ENCODE measurements at regions not wholly inside any gene's neighbourhood (a gene's known extent, or its start where the extent isn't known, plus 50 kb on each side); places are given as distances from the start of the nearest gene placed in this dataset.
A peak's percentile ranks its signal among the peaks of the same experiment; 100 is the strongest.

DNA sequence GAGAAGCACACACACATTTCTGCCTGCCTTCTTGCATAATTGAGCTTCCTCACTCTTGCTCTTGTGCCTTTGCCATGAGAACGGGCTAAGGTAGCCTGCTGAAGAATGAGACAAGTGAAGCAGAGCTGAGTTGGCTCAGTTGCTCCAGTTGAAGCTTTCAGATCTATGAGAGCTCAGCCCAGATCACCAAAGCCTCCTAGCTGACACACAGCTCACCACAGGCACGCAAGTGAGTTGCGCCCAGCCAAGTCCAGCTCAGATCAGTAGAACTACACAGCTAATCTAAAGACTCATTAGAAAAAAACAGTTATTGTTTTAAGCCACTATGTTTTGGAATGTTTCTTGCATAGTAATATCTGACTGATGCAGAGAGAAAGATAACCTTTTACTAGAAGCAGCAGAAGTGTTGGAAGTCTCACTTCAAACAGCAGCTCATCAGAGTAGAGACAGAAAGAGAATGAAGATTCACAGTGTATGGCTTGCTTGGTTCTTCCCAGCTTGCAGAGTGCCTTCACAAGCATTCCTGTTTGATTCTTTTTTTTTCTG is 362.4 kb downstream of the MID1IP1 start:
- H2AFZ ChIP-seq (ENCODE audit: low read depth, low read length) = no peak overlapping the region
- H3K4me2 ChIP-seq (ENCODE audit: low read length, poor library complexity, severe bottlenecking) = no peak overlapping the region
- peaks cover 21 to 84% of the 10 kb centered on the region in 2 experiments for H3K27me3 ChIP-seq (ENCODE audit: control insufficient read depth in 1 of 2, insufficient read depth in 1 of 2, low read length in 2 of 2)
- H2BK5ac ChIP-seq (ENCODE audit: low read depth, low read length, poor library complexity, severe bottlenecking) = no peak overlapping the region
- no peak overlapping the region for H2BK15ac ChIP-seq (ENCODE audit: low read depth, poor library complexity, severe bottlenecking)
- H3K79me1 ChIP-seq (replicated peaks; ENCODE audit: low read length, poor library complexity, severe bottlenecking) = no peaks in the 10 kb centered on the region
- no peak overlapping the region for H2BK120ac ChIP-seq (ENCODE audit: low read depth, low read length)
- no peak overlapping the region for H3K18ac ChIP-seq (ENCODE audit: low read depth in 1 of 2, low read length in 2 of 2)
- no peaks in the 10 kb centered on the region for H3K9me3 ChIP-seq (ENCODE audit: control insufficient read depth, low read length)
- no peak overlapping the region for H4K91ac ChIP-seq (ENCODE audit: low read length)
- 100% methylated on average over 1 of the region's 3 CpGs for WGBS
- no peak overlapping the region for H3K27ac ChIP-seq (ENCODE audit: low read length, poor library complexity, severe bottlenecking)
- H3K4me3 ChIP-seq (ENCODE audit: insufficient read depth in 1 of 2, low read depth in 1 of 2, low read length in 2 of 2) = no peak overlapping the region
- no peak overlapping the region for H3K9ac ChIP-seq (ENCODE audit: low read length)
- DNase-seq = no peak
- no peaks in the 10 kb centered on the region for H3K4me1 ChIP-seq (ENCODE audit: control insufficient read depth, insufficient read depth, low read depth, low read length)
- no peaks in the 10 kb centered on the region for H3K36me3 ChIP-seq (ENCODE audit: control insufficient read depth in 1 of 2, insufficient read depth in 2 of 2, low read depth in 1 of 2, low read length in 2 of 2)
- peak overlapping the region in 1 of 2 experiments; percentile 8 for H3K14ac ChIP-seq (ENCODE audit: low read length in 2 of 2)
- no peak overlapping the region for H2AK5ac ChIP-seq (ENCODE audit: low read length, severe bottlenecking)
- no peak overlapping the region for H3K23ac ChIP-seq (ENCODE audit: low read length in 2 of 2)
- H3K4ac ChIP-seq (ENCODE audit: low read depth in 1 of 2, low read length in 2 of 2) = no peak overlapping the region
- no peak overlapping the region for H4K8ac ChIP-seq (ENCODE audit: low read length)
- H2BK12ac ChIP-seq (ENCODE audit: low read length in 2 of 2) = no peak overlapping the region

DNA sequence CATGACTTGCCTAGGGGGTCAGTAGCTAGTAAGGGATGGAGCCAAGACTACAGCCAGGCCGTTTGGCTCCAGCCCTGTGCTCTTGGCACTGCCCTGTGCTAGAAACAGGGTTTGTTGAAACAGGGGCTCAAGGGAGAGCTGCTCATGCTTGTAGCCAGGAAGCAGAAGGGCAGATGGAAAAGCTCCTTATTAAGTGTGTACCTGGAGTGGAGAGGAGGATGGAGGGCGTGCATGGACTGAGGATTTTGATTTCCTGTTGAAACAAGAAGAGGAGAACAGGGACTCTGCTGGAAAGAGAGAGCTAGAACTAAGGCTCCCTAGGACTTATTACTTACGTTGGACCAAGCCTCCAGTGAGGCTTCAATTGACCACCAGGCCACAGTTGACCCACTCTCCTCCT is 363.0 kb downstream of the MID1IP1 start:
- no peak for DNase-seq
- no peaks in the 10 kb centered on the region for H3K4me1 ChIP-seq (ENCODE audit: control insufficient read depth, insufficient read depth, low read depth, low read length)
- H4K8ac ChIP-seq (ENCODE audit: low read length) = no peak overlapping the region
- H2BK12ac ChIP-seq (ENCODE audit: low read length in 2 of 2) = no peak overlapping the region
- H2AFZ ChIP-seq (ENCODE audit: low read depth, low read length) = no peak overlapping the region
- H2AK5ac ChIP-seq (ENCODE audit: low read length, severe bottlenecking) = no peak overlapping the region
- peaks cover 21 to 83% of the 10 kb centered on the region in 2 experiments for H3K27me3 ChIP-seq (ENCODE audit: control insufficient read depth in 1 of 2, insufficient read depth in 1 of 2, low read length in 2 of 2)
- WGBS = 94% methylated on average over 2 of the region's 3 CpGs
- no peak overlapping the region for H2BK5ac ChIP-seq (ENCODE audit: low read depth, low read length, poor library complexity, severe bottlenecking)
- no peak overlapping the region for H3K4ac ChIP-seq (ENCODE audit: low read depth in 1 of 2, low read length in 2 of 2)
- no peak overlapping the region for H3K27ac ChIP-seq (ENCODE audit: low read length, poor library complexity, severe bottlenecking)
- H2BK120ac ChIP-seq (ENCODE audit: low read depth, low read length) = no peak overlapping the region
- no peak overlapping the region for H3K23ac ChIP-seq (ENCODE audit: low read length in 2 of 2)
- no peak overlapping the region for H3K14ac ChIP-seq (ENCODE audit: low read length in 2 of 2)
- H3K9ac ChIP-seq (ENCODE audit: low read length) = no peak overlapping the region
- H3K9me3 ChIP-seq (ENCODE audit: control insufficient read depth, low read length) = no peaks in the 10 kb centered on the region
- no peaks in the 10 kb centered on the region for H3K79me1 ChIP-seq (replicated peaks; ENCODE audit: low read length, poor library complexity, severe bottlenecking)
- H2BK15ac ChIP-seq (ENCODE audit: low read depth, poor library complexity, severe bottlenecking) = no peak overlapping the region
- H3K4me3 ChIP-seq (ENCODE audit: insufficient read depth in 1 of 2, low read depth in 1 of 2, low read length in 2 of 2) = no peak overlapping the region
- no peak overlapping the region for H3K18ac ChIP-seq (ENCODE audit: low read depth in 1 of 2, low read length in 2 of 2)
- H3K4me2 ChIP-seq (ENCODE audit: low read length, poor library complexity, severe bottlenecking) = no peak overlapping the region
- H4K91ac ChIP-seq (ENCODE audit: low read length) = no peak overlapping the region
- no peaks in the 10 kb centered on the region for H3K36me3 ChIP-seq (ENCODE audit: control insufficient read depth in 1 of 2, insufficient read depth in 2 of 2, low read depth in 1 of 2, low read length in 2 of 2)

DNA sequence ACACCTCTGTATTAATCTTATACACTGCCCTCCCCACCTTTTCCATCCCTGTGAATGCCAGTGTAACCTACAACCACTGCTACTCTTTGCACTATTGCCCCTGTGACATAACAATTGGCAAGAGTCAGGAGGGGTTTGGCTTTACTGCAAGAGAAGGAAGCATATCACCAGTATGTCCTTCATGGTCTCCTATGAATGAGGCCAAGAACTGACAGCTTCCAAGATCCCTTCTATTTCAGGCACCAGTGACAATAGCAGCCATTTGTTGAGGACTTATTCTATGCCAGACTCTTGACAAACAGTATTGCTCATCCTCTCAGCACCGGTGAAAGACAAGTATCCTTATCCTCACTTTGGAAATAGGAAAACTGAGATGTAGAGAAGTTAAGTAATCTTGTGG is 363.9 kb downstream of the MID1IP1 start:
- no CpG with 5 or more reads among the region's 1 CpG for WGBS
- no peak for DNase-seq
- no peak overlapping the region for H3K4me2 ChIP-seq (ENCODE audit: low read length, poor library complexity, severe bottlenecking)
- no peak overlapping the region for H3K4ac ChIP-seq (ENCODE audit: low read depth in 1 of 2, low read length in 2 of 2)
- H3K9me3 ChIP-seq (ENCODE audit: control insufficient read depth, low read length) = no peaks in the 10 kb centered on the region
- H4K91ac ChIP-seq (ENCODE audit: low read length) = no peak overlapping the region
- H2AFZ ChIP-seq (ENCODE audit: low read depth, low read length) = no peak overlapping the region
- H3K79me1 ChIP-seq (replicated peaks; ENCODE audit: low read length, poor library complexity, severe bottlenecking) = no peaks in the 10 kb centered on the region
- no peak overlapping the region for H3K4me3 ChIP-seq (ENCODE audit: insufficient read depth in 1 of 2, low read depth in 1 of 2, low read length in 2 of 2)
- H4K8ac ChIP-seq (ENCODE audit: low read length) = no peak overlapping the region
- no peak overlapping the region for H2BK5ac ChIP-seq (ENCODE audit: low read depth, low read length, poor library complexity, severe bottlenecking)
- H2BK15ac ChIP-seq (ENCODE audit: low read depth, poor library complexity, severe bottlenecking) = no peak overlapping the region
- no peak overlapping the region for H3K9ac ChIP-seq (ENCODE audit: low read length)
- no peak overlapping the region for H3K23ac ChIP-seq (ENCODE audit: low read length in 2 of 2)
- no peak overlapping the region for H3K14ac ChIP-seq (ENCODE audit: low read length in 2 of 2)
- peaks cover 21 to 92% of the 10 kb centered on the region in 2 experiments for H3K27me3 ChIP-seq (ENCODE audit: control insufficient read depth in 1 of 2, insufficient read depth in 1 of 2, low read length in 2 of 2)
- H3K4me1 ChIP-seq (ENCODE audit: control insufficient read depth, insufficient read depth, low read depth, low read length) = no peaks in the 10 kb centered on the region
- H3K18ac ChIP-seq (ENCODE audit: low read depth in 1 of 2, low read length in 2 of 2) = no peak overlapping the region
- H3K36me3 ChIP-seq (ENCODE audit: control insufficient read depth in 1 of 2, insufficient read depth in 2 of 2, low read depth in 1 of 2, low read length in 2 of 2) = no peaks in the 10 kb centered on the region
- H2BK120ac ChIP-seq (ENCODE audit: low read depth, low read length) = no peak overlapping the region
- no peak overlapping the region for H3K27ac ChIP-seq (ENCODE audit: low read length, poor library complexity, severe bottlenecking)
- H2BK12ac ChIP-seq (ENCODE audit: low read length in 2 of 2) = no peak overlapping the region
- H2AK5ac ChIP-seq (ENCODE audit: low read length, severe bottlenecking) = no peak overlapping the region

DNA sequence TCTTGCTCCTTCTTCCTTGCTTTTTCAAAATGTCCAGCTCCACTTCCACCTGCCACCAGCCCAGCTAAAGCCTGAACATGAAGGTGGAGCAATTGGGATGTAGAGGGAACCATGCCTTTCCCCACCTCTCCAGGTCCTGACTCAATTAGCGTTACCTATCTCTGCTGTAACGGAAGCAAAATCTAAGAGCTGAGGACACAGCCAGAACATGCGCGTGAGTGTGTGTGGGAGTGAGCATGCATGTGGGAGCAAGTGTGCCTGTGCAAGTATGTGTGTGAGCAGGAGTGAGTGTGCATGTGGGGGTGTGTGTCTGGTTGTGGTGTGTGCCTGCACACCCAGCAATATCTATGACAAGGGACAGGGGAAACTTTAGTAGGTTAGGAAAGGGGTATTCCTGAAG is 364.5 kb downstream of the MID1IP1 start:
- Histone ChIP-seq H2BK12ac (ENCODE audit: low read length in 2 of 2) (no peak overlapping the region), H3K4me2 (ENCODE audit: low read length, poor library complexity, severe bottlenecking) (no peak overlapping the region), H3K9ac (ENCODE audit: low read length) (no peak overlapping the region), H2AK5ac (ENCODE audit: low read length, severe bottlenecking) (no peak overlapping the region), H3K14ac (ENCODE audit: low read length in 2 of 2) (peak overlapping the region in 1 of 2 experiments; percentile 4), H2AFZ (ENCODE audit: low read depth, low read length) (no peak overlapping the region), H4K8ac (ENCODE audit: low read length) (no peak overlapping the region), H3K36me3 (ENCODE audit: control insufficient read depth in 1 of 2, insufficient read depth in 2 of 2, low read depth in 1 of 2, low read length in 2 of 2) (no peaks in the 10 kb centered on the region), H3K9me3 (ENCODE audit: control insufficient read depth, low read length) (no peaks in the 10 kb centered on the region), H2BK5ac (ENCODE audit: low read depth, low read length, poor library complexity, severe bottlenecking) (no peak overlapping the region), H2BK15ac (ENCODE audit: low read depth, poor library complexity, severe bottlenecking) (no peak overlapping the region), H3K4me1 (ENCODE audit: control insufficient read depth, insufficient read depth, low read depth, low read length) (no peaks in the 10 kb centered on the region), H2BK120ac (ENCODE audit: low read depth, low read length) (no peak overlapping the region), H3K4ac (ENCODE audit: low read depth in 1 of 2, low read length in 2 of 2) (no peak overlapping the region), H3K79me1 (replicated peaks; ENCODE audit: low read length, poor library complexity, severe bottlenecking) (no peaks in the 10 kb centered on the region), H3K18ac (ENCODE audit: low read depth in 1 of 2, low read length in 2 of 2) (no peak overlapping the region), H3K4me3 (ENCODE audit: insufficient read depth in 1 of 2, low read depth in 1 of 2, low read length in 2 of 2) (no peak overlapping the region), H3K23ac (ENCODE audit: low read length in 2 of 2) (no peak overlapping the region), H4K91ac (ENCODE audit: low read length) (no peak overlapping the region), H3K27me3 (ENCODE audit: control insufficient read depth in 1 of 2, insufficient read depth in 1 of 2, low read length in 2 of 2) (peaks cover 21 to 92% of the 10 kb centered on the region in 2 experiments), H3K27ac (ENCODE audit: low read length, poor library complexity, severe bottlenecking) (no peak overlapping the region)
- DNase-seq = no peak
- WGBS = 98% methylated on average over 4 of the region's 4 CpGs
